ENCODE measurements at regions not wholly inside any gene's neighbourhood (a gene's known extent, or its start where the extent isn't known, plus 50 kb on each side); places are given as distances from the start of the nearest gene placed in this dataset.

DNA sequence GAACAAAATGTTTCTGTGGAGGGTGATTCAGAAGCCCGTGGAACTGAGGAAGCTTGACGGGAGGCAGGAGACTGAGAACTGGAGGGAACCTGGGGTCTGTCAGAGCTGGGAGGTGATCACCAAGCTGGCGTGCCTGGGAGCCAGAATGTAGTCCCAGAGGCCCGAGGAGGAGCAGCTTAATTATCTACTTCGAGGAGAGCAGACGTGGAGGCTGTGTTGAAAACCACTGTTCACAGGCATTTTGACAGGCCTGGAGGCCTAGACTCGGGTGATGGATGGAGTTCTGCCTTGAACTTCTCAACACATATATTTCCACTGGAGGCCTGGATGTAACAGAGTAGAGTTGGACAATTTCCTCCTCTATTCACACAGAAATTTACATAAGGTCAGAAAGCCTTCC is 177.7 kb upstream of the SALL1 start:
- TF ChIP-seq ZNF114 (CRISPR knock-in tag; IDR thresholded peaks at IDR 0.05): no peak
- TF ChIP-seq, protein P1, sequence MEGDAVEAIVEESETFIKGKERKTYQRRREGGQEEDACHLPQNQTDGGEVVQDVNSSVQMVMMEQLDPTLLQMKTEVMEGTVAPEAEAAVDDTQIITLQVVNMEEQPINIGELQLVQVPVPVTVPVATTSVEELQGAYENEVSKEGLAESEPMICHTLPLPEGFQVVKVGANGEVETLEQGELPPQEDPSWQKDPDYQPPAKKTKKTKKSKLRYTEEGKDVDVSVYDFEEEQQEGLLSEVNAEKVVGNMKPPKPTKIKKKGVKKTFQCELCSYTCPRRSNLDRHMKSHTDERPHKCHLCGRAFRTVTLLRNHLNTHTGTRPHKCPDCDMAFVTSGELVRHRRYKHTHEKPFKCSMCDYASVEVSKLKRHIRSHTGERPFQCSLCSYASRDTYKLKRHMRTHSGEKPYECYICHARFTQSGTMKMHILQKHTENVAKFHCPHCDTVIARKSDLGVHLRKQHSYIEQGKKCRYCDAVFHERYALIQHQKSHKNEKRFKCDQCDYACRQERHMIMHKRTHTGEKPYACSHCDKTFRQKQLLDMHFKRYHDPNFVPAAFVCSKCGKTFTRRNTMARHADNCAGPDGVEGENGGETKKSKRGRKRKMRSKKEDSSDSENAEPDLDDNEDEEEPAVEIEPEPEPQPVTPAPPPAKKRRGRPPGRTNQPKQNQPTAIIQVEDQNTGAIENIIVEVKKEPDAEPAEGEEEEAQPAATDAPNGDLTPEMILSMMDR (conservative IDR thresholded peaks at IDR 0.05; ENCODE audit: low read depth in 2 of 2): no peak
- TF ChIP-seq EZH2 (IDR thresholded peaks at IDR 0.05; ENCODE audit: low read depth, unreplicated experiment): no peak
- TF ChIP-seq POLR2AphosphoS5 (IDR thresholded peaks at IDR 0.05; ENCODE audit: low read depth): no peak
- no peak for TF ChIP-seq CREB1 (CRISPR knock-in tag; IDR thresholded peaks at IDR 0.05; ENCODE audit: low read depth)
- TF ChIP-seq, protein P2, sequence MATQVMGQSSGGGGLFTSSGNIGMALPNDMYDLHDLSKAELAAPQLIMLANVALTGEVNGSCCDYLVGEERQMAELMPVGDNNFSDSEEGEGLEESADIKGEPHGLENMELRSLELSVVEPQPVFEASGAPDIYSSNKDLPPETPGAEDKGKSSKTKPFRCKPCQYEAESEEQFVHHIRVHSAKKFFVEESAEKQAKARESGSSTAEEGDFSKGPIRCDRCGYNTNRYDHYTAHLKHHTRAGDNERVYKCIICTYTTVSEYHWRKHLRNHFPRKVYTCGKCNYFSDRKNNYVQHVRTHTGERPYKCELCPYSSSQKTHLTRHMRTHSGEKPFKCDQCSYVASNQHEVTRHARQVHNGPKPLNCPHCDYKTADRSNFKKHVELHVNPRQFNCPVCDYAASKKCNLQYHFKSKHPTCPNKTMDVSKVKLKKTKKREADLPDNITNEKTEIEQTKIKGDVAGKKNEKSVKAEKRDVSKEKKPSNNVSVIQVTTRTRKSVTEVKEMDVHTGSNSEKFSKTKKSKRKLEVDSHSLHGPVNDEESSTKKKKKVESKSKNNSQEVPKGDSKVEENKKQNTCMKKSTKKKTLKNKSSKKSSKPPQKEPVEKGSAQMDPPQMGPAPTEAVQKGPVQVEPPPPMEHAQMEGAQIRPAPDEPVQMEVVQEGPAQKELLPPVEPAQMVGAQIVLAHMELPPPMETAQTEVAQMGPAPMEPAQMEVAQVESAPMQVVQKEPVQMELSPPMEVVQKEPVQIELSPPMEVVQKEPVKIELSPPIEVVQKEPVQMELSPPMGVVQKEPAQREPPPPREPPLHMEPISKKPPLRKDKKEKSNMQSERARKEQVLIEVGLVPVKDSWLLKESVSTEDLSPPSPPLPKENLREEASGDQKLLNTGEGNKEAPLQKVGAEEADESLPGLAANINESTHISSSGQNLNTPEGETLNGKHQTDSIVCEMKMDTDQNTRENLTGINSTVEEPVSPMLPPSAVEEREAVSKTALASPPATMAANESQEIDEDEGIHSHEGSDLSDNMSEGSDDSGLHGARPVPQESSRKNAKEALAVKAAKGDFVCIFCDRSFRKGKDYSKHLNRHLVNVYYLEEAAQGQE (IDR thresholded peaks at IDR 0.05; ENCODE audit: unreplicated experiment): no peak
- no peak for TF ChIP-seq ZNF331 (CRISPR knock-in tag; IDR thresholded peaks at IDR 0.05; ENCODE audit: low read depth)
- TF ChIP-seq EZH2phosphoT487 (IDR thresholded peaks at IDR 0.05; ENCODE audit: unreplicated experiment): no peak
- TF ChIP-seq, protein P3, sequence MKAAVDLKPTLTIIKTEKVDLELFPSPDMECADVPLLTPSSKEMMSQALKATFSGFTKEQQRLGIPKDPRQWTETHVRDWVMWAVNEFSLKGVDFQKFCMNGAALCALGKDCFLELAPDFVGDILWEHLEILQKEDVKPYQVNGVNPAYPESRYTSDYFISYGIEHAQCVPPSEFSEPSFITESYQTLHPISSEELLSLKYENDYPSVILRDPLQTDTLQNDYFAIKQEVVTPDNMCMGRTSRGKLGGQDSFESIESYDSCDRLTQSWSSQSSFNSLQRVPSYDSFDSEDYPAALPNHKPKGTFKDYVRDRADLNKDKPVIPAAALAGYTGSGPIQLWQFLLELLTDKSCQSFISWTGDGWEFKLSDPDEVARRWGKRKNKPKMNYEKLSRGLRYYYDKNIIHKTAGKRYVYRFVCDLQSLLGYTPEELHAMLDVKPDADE (IDR thresholded peaks at IDR 0.05): no peak
- TF ChIP-seq JUNB (IDR thresholded peaks at IDR 0.05; ENCODE audit: unreplicated experiment): no peak
- TF ChIP-seq STAT1 (IDR thresholded peaks at IDR 0.05; ENCODE audit: unreplicated experiment): no peak
